NCI-H1048 (cell line): ENCODE measurements at regions not wholly inside any gene's neighbourhood (a gene's known extent, or its start where the extent isn't known, plus 50 kb on each side); places are given as distances from the start of the nearest gene placed in this dataset.
"Not testable (repeated sequence)": the region's sequence is repeated elsewhere in the genome, so short reads cannot be mapped to it uniquely, and the experiment has no call there.

ENCODE experiments used
- DNase-seq: peaks from one replicate; lab custom pipeline; 2025; lab: John Stamatoyannopoulos, UW

DNA sequence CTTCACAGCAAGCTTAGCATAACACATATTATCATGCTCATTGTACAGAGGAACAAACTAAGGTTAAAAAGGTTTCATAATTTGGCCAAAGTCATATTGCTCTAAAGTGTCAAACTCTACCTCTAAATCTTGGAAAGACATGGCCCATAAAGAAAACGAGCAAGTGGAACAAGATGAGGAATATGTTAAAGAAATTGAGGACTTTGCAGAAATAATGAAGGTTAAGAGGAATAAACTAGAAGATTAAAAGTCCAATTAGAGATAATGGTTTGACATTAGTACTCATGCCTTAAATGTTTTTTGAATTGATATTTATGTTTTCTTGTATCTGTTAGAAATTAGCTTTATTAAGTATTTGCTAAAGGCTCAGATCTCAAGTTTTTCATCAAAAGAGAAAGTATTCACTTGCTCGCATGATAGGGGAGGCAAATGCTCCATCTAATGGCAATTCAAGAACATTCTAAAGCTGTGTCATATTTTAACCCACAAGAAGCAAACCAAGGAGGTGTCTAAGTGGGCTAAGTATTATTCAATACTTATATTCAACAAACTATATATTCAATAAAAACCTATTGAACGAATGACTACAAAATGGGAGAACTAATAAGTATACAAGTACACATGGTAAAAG lies 192.9 kb upstream of the SPTLC3 start:
- DNase-seq = no peak

DNA sequence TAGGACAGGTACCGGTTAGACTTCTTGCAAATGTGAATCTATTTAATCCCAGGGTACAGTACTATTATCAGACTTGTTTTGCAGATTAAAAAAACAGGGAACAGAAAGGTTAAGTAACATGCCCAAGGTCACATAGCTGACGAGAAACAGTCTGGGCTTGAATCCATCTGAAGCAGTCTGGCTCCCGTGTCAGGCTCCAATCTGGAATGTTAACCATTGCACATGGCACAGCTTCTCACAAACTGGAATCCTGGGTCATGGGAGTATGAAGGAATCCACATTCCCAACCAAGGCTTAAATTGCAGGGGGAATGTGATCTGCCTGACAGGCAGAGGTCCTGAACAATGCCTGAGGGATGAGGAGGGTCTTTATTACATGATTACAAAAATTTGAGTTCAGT lies 187.5 kb upstream of the SPTLC3 start:
- DNase-seq = no peak

DNA sequence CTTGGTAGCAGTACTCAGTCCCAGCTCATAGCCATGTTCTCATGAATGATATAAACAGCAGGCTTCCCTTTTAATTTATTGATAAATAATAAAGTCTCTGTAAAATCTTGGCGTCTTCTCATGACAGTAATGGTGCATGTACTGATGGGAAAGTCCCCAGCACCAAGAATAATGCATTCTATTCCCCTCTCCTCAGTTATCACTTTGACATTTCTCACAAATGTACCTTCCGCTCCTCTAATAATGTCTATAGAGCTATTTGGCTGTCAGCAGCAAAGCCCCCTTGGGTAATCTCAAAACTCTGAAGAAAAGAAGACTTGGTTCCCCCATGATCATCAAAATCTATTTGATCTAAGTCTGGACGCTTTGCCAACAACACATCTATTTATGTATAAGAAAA lies 185.0 kb upstream of the SPTLC3 start:
- DNase-seq = no peak

DNA sequence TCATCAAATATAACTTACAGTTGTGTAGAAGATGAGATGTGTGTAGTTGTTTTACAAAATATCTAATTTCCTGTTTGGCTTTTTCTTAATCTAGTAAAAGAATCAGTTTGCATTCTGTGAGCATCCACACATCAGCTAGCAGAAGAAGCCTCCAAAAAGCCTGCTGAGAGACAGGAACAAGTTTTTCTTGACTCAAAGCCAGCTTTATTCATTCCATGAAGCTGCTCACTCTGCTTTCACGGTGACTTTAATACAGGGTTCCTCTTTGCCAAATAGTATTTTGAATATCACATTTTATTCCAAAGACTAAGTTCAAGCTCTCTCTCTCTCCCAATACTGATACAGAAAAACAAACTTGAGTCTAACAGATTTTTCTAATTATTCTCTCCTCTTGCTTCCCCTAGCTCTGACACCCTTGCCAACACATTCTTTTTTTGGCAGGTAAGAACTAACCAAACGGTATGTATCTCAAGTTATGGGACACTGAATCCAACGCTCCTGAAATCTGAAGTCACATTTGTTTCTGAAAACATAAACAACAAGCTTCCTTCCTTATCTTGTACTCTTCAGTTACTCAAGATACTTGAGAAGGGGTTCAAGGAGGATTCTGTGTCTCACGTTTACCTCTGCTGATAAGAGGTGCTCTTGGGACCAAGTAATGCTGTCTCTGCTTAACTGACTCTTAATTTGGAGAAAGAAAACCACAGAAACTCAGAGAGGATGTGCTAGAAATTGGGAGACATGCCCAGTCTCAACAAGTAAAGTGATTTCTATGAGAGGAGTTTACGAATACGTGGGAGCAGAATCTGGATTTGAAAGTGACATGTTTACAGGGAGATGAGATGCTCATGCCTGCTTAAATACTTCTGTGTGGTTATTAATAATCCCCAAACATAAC lies 184.2 kb upstream of the SPTLC3 start:
- DNase-seq = no peak

- no peak for DNase-seq
These were observed 183.6 kb upstream of the SPTLC3 start for GRCh38 chr20:12825226-12825595.

- no peak for DNase-seq
These were observed 180.9 kb upstream of the SPTLC3 start for GRCh38 chr20:12827816-12828385.

- DNase-seq = no peak
These were observed 179.6 kb upstream of the SPTLC3 start for GRCh38 chr20:12829170-12829569.

- DNase-seq = no peak
These were observed 174.9 kb upstream of the SPTLC3 start for GRCh38 chr20:12833861-12834260.

- DNase-seq = no peak
These were observed 172.8 kb upstream of the SPTLC3 start for GRCh38 chr20:12835999-12836398.

GRCh38 chr20:12837646-12838045 lies 171.1 kb upstream of the SPTLC3 start:
- DNase-seq = no peak

- no peak for DNase-seq
These were observed 170.4 kb upstream of the SPTLC3 start for GRCh38 chr20:12838261-12838866.

DNA sequence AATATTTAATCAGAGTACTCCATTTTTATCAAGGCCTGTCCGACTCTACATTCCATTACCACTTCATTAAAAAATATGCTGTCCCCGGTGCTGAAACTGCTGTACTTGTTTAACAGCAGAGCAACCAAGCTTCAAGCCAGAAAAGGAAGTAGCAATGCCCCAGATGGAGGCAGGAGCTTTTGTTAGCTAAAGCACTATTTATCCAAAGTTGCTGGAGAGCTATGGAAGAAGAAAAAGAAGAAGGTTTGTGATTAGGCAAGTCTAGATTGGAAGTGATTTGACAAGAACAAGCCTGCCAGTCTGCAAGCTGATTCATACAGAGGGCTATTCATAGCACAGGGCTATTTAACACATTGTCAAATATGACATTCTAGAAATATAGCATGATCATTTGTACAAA lies 160.9 kb upstream of the SPTLC3 start:
- no peak for DNase-seq

- DNase-seq = no peak
These were observed 159.4 kb upstream of the SPTLC3 start for GRCh38 chr20:12849225-12849910.

DNA sequence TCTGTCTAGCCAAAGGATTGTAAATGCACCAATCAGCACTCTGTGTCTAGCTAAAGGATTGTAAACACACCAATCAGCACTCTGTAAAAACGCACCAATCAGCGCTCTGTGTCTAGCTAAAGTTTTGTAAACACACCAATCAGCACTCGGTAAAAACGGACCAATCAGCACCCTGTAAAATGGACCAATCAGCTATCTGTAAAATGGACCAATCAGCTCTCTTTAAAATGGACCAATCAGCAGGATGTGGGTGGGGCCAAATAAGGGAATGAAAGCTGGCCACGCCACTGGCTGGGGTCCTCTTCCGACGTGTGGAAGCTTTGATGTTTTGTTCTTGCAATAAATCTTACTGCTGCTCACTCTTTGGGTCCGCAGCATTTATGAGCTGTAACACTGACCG lies 151.1 kb upstream of the SPTLC3 start:
- DNase-seq = not testable (repeated sequence)

DNA sequence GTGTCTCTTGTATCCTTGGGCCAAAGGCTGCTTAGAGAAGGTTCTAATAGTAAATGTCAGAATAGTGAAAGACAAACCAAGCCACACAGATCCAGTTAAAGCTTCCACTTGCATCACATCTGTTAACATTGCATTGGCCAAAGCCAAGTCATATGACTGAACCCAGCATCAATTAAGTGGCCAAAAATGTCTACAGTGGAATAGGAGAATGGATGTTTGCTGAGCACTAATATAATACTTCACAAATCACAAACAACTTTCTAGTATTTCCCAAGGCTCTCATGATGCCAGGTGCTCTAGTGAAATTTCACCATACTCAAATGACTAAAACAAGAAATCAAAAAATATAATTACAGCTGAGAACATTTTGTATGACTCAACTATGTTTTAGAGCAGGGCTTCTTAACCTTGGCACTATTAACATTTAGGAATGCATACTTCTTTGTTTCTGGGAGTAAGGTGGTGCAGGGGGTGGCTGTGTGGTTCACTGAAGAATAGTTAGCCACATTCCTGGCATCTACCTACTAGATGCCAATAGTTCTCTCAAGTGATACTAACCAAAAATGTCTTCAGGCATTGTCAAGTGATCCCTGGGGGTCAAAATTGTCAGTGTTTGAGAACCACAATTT lies 148.0 kb upstream of the SPTLC3 start:
- no peak for DNase-seq

DNA sequence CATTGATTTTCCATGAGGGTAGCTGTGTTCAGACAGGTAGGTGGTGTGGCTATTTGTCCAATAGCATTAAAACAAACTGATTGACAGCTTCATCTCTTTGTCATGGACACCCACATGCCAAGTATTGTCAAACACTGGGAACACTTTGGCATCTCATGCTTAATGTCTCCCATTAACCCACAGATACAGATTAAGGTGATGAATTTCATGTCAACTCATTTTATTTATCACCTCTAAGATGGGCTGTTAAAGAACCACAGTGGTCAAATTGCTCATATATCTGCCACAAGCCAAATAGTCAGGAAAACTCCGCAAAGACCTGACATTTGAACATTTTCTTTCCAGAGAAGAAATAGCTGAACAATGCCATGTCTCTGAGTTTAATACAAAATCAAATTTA lies 139.1 kb upstream of the SPTLC3 start:
- DNase-seq = no peak

DNA sequence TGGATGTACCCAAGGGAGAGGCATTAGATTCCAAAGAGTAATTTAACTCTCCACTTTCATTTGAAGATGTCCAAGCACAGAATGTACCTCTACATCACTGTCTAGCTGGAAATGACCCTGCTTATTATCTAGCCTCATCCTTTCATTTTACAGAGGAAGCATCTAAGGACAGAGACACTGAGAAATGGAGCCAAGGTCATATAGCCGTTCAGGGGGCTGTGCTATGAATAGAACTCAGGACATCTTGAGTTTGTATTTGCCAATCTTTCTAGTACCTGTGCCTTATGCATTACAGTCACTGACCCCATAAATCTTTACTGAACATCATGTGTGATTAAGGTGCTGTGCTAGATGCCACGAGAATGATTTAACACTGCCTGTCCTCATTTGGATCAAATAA lies 138.2 kb upstream of the SPTLC3 start:
- no peak for DNase-seq

GRCh38 chr20:12874933-12875332 lies 133.8 kb upstream of the SPTLC3 start:
- no peak for DNase-seq

DNA sequence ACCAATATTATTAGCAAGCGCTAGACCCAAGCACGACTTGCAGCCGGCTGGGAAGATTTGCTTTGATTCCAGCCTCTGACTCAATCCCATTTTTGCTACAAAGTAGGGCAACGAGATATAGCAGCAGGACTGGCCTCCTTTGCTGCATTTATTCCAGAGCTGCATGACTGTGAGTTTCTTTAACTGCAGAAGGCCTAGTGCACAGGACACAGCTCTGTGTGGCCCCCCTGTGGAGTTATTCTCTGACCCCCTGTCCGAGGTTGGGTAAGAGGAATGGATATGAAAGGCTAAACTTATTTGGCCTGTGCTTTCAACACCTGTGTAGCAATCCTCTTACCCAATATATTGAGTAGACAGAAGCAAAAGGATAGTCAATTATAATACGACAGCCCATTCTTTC lies 133.3 kb upstream of the SPTLC3 start:
- DNase-seq = no peak

DNA sequence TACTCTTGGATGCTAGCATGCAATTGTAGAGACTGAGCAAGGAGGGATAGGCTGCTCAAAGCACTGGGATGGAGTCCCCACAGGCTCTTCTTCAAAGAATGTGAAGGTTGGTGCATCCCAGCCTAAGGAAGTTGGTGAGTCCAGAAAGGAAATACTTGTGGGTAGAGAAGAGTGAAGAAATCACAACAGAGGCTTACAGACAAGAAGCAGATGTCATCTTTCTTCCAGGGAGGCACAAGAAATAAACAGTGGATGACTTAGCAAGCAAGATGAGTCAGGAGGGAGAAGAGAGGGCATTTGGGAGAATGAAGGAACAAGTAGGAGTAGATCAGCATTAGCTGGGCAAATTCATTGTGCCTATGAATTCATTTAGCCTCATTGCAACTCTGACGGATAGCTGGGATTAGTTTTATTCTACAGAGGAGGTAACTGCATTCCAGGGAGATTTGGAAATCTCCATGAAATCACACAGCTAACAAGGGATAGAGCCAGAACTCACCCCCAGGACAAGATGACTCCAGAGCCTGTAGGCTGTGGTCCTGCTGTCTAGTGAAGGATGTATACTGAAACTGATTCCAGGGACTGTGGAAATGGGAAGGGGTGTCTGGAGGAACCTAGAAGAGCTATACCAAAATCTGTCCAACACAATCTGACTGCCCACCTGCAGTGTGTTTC lies 125.8 kb upstream of the SPTLC3 start:
- no peak for DNase-seq

DNA sequence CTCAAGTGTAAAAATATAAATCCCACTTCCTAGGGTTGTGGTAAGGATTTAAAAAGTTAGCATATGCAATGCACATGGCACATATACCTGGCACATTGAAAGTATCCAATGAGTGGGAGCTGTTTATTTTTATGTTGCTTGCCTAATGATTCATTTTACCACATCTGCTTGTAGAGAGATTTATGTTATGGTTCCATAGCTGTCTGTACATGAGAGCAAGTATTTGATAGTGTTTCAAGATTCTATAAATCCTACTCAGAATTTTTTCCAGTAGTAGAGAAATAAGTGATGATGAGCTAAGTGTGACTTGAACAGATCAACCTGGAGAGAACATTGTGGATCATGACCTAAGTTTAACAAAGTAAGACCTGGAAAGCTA lies 125.3 kb upstream of the SPTLC3 start:
- DNase-seq = no peak
